NCI-H1694 treated with DMSO at 0.1 percent for 48 hours (cell line): ENCODE measurements at regions not wholly inside any gene's neighbourhood (a gene's known extent, or its start where the extent isn't known, plus 50 kb on each side); places are given as distances from the start of the nearest gene placed in this dataset.

Experiments
- DNase-seq: peaks from one replicate; lab custom pipeline; 2025; lab: John Stamatoyannopoulos, UW

GRCh38 chr11:88448131-88448670 is 110.7 kb upstream of the CTSC start:
- DNase-seq: no peak

- no peak for DNase-seq
These were observed 109.7 kb upstream of the CTSC start for GRCh38 chr11:88447281-88447680.

GRCh38 chr11:88439356-88439755 is 101.8 kb upstream of the CTSC start:
- DNase-seq: no peak

- no peak for DNase-seq
These were observed 101.2 kb upstream of the CTSC start for GRCh38 chr11:88438721-88439120.

- DNase-seq: no peak
These were observed 97.9 kb upstream of the CTSC start for GRCh38 chr11:88435415-88435814.

- DNase-seq: no peak
These were observed 96.9 kb upstream of the CTSC start for GRCh38 chr11:88434333-88434976.

- DNase-seq: no peak
These were observed 96.1 kb upstream of the CTSC start for GRCh38 chr11:88433536-88434230.

GRCh38 chr11:88431675-88432341 is 94.3 kb upstream of the CTSC start:
- no peak for DNase-seq

GRCh38 chr11:88428959-88429358 is 91.4 kb upstream of the CTSC start:
- DNase-seq: no peak

GRCh38 chr11:88427719-88428118 is 90.2 kb upstream of the CTSC start:
- no peak for DNase-seq

GRCh38 chr11:88424881-88425280 is 87.3 kb upstream of the CTSC start:
- DNase-seq: no peak

- no peak for DNase-seq
These were observed 84.0 kb upstream of the CTSC start for GRCh38 chr11:88421530-88421929.

GRCh38 chr11:88420165-88420791 is 82.7 kb upstream of the CTSC start:
- no peak for DNase-seq

GRCh38 chr11:88418508-88418907 is 81.0 kb upstream of the CTSC start:
- no peak for DNase-seq

GRCh38 chr11:88415495-88415894 is 78.0 kb upstream of the CTSC start:
- DNase-seq: no peak

- no peak for DNase-seq
These were observed 77.5 kb upstream of the CTSC start for GRCh38 chr11:88414981-88415413.

GRCh38 chr11:88414385-88414861 is 76.9 kb upstream of the CTSC start:
- DNase-seq: peak; percentile 10

GRCh38 chr11:88411265-88411664 is 73.7 kb upstream of the CTSC start:
- DNase-seq: no peak

- no peak for DNase-seq
These were observed 73.1 kb upstream of the CTSC start for GRCh38 chr11:88410656-88411055.

GRCh38 chr11:88410056-88410455 is 72.5 kb upstream of the CTSC start:
- no peak for DNase-seq

GRCh38 chr11:88406876-88407275 is 69.3 kb upstream of the CTSC start:
- no peak for DNase-seq

- no peak for DNase-seq
These were observed 68.3 kb upstream of the CTSC start for GRCh38 chr11:88405853-88406252.
